Activated T-cell treated with anti-CD3 and anti-CD28 coated beads, Interleukin-2, amount 50 U/mL, for 1 hour (primary cell): ENCODE measurements at regions not wholly inside any gene's neighbourhood (a gene's known extent, or its start where the extent isn't known, plus 50 kb on each side); places are given as distances from the start of the nearest gene placed in this dataset.
"Not testable (repeated sequence)": the region's sequence is repeated elsewhere in the genome, so short reads cannot be mapped to it uniquely, and the experiment has no call there.

Source experiments
- DNase-seq: peaks from one replicate; pipeline ENCODE4 v3.0.0-alpha.2; 2020

DNA sequence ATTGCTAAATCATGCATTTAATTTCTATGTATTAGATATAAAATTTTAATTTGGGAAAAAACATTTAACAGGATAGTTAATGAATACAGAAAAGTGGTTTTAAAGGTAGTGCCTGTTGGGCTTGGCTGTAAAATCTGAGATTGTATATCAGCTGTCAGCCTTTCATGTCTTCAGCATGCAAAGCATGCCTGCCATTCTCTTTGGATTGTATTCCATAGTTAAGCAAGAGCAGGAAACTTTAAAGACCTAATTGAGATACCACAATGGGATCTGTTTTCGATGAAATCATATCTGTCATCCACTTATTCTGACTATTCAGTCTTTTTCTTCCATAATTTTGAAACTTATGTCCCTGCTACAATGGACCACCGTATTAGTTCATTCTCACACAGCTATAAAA is 451.0 kb upstream of the DDI1 start:
- DNase-seq: no peak

DNA sequence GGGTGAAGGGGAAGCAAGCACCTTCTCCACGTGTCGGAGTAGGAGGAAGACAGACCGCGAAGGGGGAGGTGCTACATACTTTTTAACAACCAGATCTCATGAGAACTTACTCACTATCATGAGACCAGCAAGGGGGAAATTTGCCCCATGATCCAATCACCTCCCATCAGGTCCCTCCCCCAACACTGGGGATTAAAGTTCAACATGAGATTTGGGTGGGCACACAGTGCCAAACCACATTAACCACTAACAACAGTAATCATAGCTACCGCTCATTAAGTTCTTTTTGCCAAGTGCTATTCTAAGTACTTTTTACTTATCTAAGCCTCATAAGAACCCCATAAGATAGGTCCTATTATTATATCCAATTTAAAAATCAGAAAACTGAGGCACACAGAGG is 450.5 kb upstream of the DDI1 start:
- no peak for DNase-seq

DNA sequence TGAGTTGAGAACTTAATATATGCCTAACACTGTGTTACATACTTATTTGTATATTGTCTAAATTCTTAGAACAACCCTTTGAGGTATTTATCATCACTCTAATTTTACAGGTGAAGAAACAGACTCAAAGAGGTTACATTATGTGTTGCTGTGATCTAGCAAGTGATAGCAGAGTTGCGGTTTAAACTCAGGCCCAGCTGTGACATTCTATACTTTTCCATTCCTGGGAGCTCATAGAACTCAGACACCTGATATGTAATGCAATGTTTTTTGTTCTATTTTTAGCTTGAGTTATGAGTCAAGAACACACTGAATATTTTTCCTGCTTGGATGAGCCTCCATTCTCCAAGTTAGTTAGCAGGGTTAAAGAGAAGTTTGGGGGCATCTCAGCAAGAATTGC is 449.7 kb upstream of the DDI1 start:
- DNase-seq: no peak

DNA sequence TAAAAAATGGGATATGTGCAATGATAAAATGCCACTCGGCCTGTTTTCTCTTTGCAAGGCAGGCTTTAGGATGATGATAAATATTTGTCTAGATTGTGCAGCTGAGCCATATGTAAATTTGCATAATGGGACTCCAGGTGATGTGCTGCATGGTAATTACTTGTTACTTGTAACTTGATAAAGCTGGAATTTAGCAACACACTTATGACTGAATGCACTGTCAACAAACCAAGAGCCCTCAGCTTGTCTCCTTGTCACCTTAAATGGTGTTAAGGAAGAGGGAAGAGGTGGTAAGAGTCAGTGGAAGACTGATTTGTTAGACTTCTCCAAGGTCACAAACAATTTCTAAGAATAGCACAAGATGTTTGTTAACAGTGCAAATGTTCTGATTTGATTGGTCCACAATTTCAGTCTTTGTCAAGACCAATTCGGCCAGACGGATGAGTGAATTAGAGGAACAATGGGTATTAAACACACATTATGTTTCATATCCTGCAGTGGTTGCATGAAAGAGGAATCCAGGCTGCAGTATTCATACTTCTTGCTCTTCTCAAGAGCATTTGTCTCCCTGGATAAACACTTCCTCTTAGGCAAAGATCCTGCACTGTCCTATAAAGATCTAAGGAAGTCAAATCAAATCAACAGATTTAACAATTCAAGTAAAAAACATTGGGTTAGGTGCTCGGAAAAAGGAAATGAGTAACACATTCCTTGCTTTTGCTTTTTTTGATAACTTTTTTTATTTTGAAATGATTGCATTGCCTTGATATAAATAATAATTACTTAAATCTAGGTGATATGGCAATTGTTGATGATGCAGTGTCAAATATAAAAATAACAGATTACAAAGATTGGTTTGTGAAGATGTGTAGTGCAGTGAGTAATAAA is 448.3 kb upstream of the DDI1 start:
- no peak for DNase-seq

GRCh38 chr11:103591554-103591953 is 444.9 kb upstream of the DDI1 start:
- no peak for DNase-seq

GRCh38 chr11:103594283-103594682 is 442.2 kb upstream of the DDI1 start:
- no peak for DNase-seq

- no peak for DNase-seq
Observed at GRCh38 chr11:103596315-103596714, 440.1 kb upstream of the DDI1 start.

DNA sequence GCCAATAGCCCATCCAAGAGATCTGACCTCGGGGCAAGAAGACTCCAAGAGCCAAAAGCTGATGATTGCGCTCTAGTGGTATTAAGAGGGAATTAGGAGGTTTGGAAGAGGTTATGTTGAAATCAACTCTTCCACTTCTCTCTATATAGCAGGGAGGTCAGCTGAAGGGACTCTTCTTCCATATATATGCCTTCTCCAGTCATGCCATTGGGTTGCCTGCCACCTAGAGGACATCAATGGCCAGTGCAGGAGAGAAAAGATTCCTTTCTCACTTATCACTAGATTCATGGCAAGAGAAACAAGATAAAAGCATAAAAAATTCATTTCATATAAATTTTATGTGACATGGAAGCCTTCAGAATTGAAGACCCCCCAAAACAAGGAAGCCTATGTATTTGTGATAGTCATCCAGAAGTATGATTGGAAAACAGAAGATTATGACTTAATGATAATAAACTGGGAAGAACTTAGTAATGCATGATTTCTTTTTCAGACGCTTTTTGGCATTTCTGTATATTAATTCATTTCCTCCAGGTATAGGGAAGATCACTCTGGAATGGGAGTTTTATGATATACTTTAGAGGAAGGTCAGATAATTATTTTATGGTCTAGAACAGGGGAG is 435.1 kb upstream of the DDI1 start:
- no peak for DNase-seq

DNA sequence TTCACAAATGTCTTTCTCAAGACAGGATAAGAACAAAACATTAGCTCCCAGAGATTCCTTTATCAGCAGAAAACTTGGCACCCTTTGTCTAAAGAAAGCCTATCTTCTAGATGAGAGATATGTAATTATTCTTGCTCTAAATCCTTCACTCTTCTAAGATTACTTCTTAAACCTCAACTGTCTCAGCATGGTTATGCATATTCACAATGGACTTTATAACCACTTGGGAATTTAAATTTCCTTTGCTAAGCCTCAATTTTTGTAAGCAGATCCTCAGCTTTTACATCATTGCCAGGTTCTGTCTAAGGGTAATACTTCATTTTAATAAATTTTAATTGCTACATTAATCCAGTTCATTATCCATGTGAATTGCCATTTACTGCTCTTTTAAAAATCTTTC is 433.6 kb upstream of the DDI1 start:
- no peak for DNase-seq

DNA sequence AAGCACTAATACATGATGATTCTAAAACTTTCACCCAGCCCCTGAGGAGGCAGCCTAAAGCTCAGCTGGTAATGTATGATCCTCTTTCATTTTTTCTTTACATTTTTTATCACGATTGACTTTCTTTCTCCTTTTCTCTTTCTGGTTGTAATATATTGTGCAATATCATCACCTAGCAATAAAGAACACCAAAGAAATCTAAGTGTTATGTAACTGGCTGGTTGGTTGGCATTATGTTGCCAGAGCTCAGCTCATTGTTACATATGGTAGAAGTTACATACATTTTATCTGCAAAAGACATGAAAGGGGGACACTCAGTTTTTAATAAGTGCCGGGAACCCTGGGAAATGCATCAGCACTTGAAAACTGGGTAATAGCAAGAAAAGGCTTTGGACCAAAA is 432.1 kb upstream of the DDI1 start:
- no peak for DNase-seq

GRCh38 chr11:103608566-103608965 is 427.9 kb upstream of the DDI1 start:
- no peak for DNase-seq

DNA sequence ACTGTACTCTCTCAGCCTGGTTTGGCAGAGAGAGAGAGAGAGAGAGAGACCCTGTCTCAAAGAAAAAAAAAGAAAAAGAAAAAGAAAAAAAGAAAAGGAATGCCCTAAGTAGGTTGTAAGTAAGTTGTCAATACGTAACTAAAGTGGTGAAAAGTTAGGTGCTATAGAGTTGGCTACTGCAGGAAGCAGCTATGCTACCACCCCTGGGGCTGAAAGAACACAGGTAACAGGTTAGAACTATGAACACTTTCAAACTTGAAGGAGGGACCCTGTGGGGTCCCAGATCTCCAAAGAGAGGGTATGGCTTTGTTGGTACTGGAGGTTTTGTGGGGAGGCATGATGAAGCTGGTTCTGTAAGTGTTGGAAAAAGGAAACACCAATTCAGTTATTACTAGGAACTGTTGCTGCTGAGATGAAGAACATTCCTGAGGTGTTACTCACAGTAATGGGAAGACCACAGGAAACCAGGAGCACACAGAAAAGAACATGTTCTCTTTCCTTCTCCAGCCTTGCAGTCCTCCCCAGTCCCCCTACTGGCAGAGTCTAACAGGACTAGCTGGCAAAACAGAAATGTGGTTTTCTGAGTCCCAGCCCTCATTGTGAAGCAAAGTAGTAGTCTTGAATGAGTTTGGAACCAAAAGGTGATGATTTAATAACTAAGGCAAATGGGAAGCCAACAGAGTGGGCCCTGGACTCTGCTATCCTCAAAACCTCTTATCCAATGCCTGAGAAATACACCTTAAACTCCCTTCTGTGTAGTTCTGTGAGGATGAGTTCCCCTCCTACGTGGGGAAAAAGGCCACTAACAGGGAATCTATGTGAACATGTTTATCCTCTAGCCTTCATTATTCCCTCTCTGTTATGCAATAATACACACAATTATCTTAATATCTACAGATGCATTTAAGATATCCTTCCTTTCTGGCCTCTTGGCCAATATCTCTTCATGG is 427.0 kb upstream of the DDI1 start:
- no peak for DNase-seq

GRCh38 chr11:103610435-103610834 is 426.0 kb upstream of the DDI1 start:
- no peak for DNase-seq

GRCh38 chr11:103611526-103612260 is 424.7 kb upstream of the DDI1 start:
- not testable (repeated sequence) for DNase-seq

DNA sequence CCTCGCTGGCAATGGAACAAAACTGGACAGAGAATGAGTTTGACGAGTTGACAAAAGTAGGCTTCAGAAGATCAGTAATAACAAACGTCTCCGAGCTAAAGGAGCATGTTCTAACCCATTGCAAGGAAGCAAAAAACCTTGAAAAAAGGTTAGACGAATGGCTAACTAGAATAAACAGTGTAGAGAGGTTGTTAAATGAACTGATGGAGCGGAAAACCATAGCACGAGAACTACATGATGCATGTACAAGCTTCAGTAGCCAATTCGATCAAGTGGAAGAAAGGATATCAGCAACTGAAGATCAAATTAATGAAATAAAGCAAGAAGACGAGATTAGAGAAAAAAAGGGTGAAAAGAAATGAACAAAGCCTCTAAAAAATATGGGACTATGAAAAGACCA is 424.0 kb upstream of the DDI1 start:
- DNase-seq: not testable (repeated sequence)

- not testable (repeated sequence) for DNase-seq
Observed at GRCh38 chr11:103616586-103616985, 419.9 kb upstream of the DDI1 start.

GRCh38 chr11:103618528-103618927 is 417.9 kb upstream of the DDI1 start:
- DNase-seq: no peak

DNA sequence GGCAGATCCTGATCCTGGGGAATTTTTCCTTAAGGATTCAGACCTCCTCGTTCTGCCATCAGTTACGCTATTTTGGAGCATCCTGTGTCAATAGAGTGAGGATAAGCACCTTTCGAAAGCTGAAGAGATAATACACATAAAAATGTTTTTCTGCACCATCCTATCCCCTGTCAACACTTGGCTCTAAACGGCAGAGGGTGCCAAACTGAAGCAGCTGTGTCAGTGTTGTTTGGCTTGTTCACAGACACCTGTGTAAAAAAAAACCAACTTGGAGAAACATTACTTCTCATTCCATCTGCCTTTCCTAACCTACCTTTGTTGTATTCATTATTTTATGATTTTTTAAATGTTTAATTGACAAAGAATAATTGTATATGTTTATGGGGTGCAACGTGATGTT is 417.0 kb upstream of the DDI1 start:
- no peak for DNase-seq

DNA sequence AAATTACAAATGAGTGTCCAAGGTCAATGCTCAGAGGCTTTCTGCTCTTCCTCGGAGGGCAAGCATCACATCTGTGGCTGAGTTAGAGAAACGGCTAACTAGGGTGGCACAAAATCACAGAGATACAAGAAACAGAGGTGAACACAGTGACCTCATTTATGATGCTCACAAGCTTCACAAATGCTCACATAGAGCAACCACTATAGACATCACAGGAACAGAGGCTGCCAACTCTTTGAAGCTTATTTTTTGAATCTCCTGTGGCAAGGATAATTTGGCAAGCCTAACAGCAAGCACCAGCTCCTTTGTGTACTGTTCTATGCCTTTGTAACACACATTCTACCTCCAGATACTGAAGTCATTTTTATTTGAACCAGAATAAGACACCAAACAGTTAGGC is 416.5 kb upstream of the DDI1 start:
- no peak for DNase-seq

DNA sequence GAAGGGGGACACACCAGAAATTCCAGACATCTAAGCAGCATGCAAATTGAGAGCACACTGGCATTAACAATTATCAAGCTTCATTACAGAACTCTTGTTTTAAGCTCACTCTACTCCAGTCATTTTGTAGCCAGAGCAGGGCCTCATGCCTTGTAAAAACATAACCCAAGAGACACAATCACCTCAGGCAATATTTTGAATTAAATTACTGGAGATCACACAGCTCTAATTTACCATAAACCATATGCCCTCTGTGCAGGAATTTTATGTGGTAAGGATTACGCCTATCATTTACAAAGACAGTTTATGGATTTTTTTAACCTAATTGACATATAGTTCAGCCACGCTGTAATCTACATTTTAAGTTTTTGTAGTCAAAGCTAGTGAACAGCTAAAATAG is 414.1 kb upstream of the DDI1 start:
- no peak for DNase-seq

GRCh38 chr11:103623933-103624332 is 412.5 kb upstream of the DDI1 start:
- DNase-seq: no peak

GRCh38 chr11:103624708-103625623 is 411.5 kb upstream of the DDI1 start:
- no peak for DNase-seq
